ENCODE measurements at regions not wholly inside any gene's neighbourhood (a gene's known extent, or its start where the extent isn't known, plus 50 kb on each side); places are given as distances from the start of the nearest gene placed in this dataset.
A peak's percentile ranks its signal among the peaks of the same experiment; 100 is the strongest.

- no peak overlapping the region for H3K14ac ChIP-seq (ENCODE audit: low read length)
- H3K18ac ChIP-seq (ENCODE audit: low read length) = no peak overlapping the region
- no peak overlapping the region for H3K9ac ChIP-seq (ENCODE audit: low read depth, low read length, poor library complexity)
- no peak overlapping the region for H4K8ac ChIP-seq (ENCODE audit: low read depth, low read length)
- peaks cover 0 to 7% of the 10 kb centered on the region in 2 donors for H3K4me1 ChIP-seq (ENCODE audit: control insufficient read depth in 2 of 2, insufficient read depth in 1 of 2, low read depth in 1 of 2, low read length in 2 of 2)
- WGBS, 2 donors (ENCODE audit: extremely low coverage in 2 of 2, insufficient read length in 2 of 2, insufficient replicate concordance in 1 of 2) = no CpG with 5 or more reads among the region's 3 CpGs
- H2BK120ac ChIP-seq (ENCODE audit: low read depth, low read length) = no peak overlapping the region
- no peaks in the 10 kb centered on the region for H3K27me3 ChIP-seq (ENCODE audit: control insufficient read depth in 3 of 3, insufficient read depth in 3 of 3, low read depth in 1 of 3, low read length in 3 of 3)
- no peak overlapping the region for H2BK12ac ChIP-seq (ENCODE audit: low read length)
- no peak overlapping the region for H3K23ac ChIP-seq (ENCODE audit: low read depth, low read length, poor library complexity)
- H3K4me2 ChIP-seq (ENCODE audit: insufficient read depth, low read length, poor library complexity, severe bottlenecking) = no peak overlapping the region
- H2BK5ac ChIP-seq (ENCODE audit: low read length) = no peak overlapping the region
- no peaks in the 10 kb centered on the region for H3K36me3 ChIP-seq (replicated peaks in 1 of 2; ENCODE audit: control insufficient read depth in 2 of 2, insufficient read depth in 2 of 2, low read length in 2 of 2)
- DNase-seq (ENCODE audit: low spot score) = no peak
- H2AK5ac ChIP-seq (ENCODE audit: low read depth, low read length) = no peak overlapping the region
- no peak overlapping the region for H4K91ac ChIP-seq (ENCODE audit: low read depth, low read length, poor library complexity)
- no peak overlapping the region for H2BK15ac ChIP-seq (ENCODE audit: low read length)
- no peak overlapping the region for H3K4ac ChIP-seq (ENCODE audit: low read length)
- H3K9me3 ChIP-seq (replicated peaks in 1 of 2; ENCODE audit: control insufficient read depth in 2 of 2, insufficient read depth in 1 of 2, low read depth in 1 of 2, low read length in 2 of 2) = no peaks in the 10 kb centered on the region
- peak overlapping the region; percentile 23 for H2AFZ ChIP-seq (ENCODE audit: low read length)
- H3K79me1 ChIP-seq (ENCODE audit: low read depth, low read length) = no peaks in the 10 kb centered on the region
- H3K4me3 ChIP-seq (ENCODE audit: low read length in 2 of 2) = no peak overlapping the region
- H3K27ac ChIP-seq (replicated peaks; ENCODE audit: low read length) = no peak overlapping the region
Observed at GRCh38 chr3:150141790-150142326, 171.2 kb upstream of the PFN2 start.

- WGBS, 2 donors (ENCODE audit: extremely low coverage in 2 of 2, insufficient read length in 2 of 2, insufficient replicate concordance in 1 of 2) = no CpG with 5 or more reads among the region's 14 CpGs
- H3K9me3 ChIP-seq (replicated peaks in 1 of 2; ENCODE audit: control insufficient read depth in 2 of 2, insufficient read depth in 1 of 2, low read depth in 1 of 2, low read length in 2 of 2) = no peaks in the 10 kb centered on the region
- no peak overlapping the region for H3K4me3 ChIP-seq (ENCODE audit: low read length in 2 of 2)
- no peak overlapping the region for H3K4me2 ChIP-seq (ENCODE audit: insufficient read depth, low read length, poor library complexity, severe bottlenecking)
- H2BK120ac ChIP-seq (ENCODE audit: low read depth, low read length) = no peak overlapping the region
- no peak overlapping the region for H4K91ac ChIP-seq (ENCODE audit: low read depth, low read length, poor library complexity)
- H3K14ac ChIP-seq (ENCODE audit: low read length) = no peak overlapping the region
- H4K8ac ChIP-seq (ENCODE audit: low read depth, low read length) = no peak overlapping the region
- no peak overlapping the region for H2BK12ac ChIP-seq (ENCODE audit: low read length)
- H2BK5ac ChIP-seq (ENCODE audit: low read length) = no peak overlapping the region
- no peak overlapping the region for H3K23ac ChIP-seq (ENCODE audit: low read depth, low read length, poor library complexity)
- no peaks in the 10 kb centered on the region for H3K36me3 ChIP-seq (replicated peaks in 1 of 2; ENCODE audit: control insufficient read depth in 2 of 2, insufficient read depth in 2 of 2, low read length in 2 of 2)
- no peaks in the 10 kb centered on the region for H3K79me1 ChIP-seq (ENCODE audit: low read depth, low read length)
- H3K4me1 ChIP-seq (ENCODE audit: control insufficient read depth in 2 of 2, insufficient read depth in 1 of 2, low read depth in 1 of 2, low read length in 2 of 2) = peaks cover 0 to 7% of the 10 kb centered on the region in 2 donors
- no peak overlapping the region for H3K4ac ChIP-seq (ENCODE audit: low read length)
- no peaks in the 10 kb centered on the region for H3K27me3 ChIP-seq (ENCODE audit: control insufficient read depth in 3 of 3, insufficient read depth in 3 of 3, low read depth in 1 of 3, low read length in 3 of 3)
- H2BK15ac ChIP-seq (ENCODE audit: low read length) = no peak overlapping the region
- H2AK5ac ChIP-seq (ENCODE audit: low read depth, low read length) = no peak overlapping the region
- H3K27ac ChIP-seq (replicated peaks; ENCODE audit: low read length) = no peak overlapping the region
- H3K9ac ChIP-seq (ENCODE audit: low read depth, low read length, poor library complexity) = no peak overlapping the region
- DNase-seq (ENCODE audit: low spot score) = no peak
- H2AFZ ChIP-seq (ENCODE audit: low read length) = peak overlapping the region; percentile 47
- no peak overlapping the region for H3K18ac ChIP-seq (ENCODE audit: low read length)
Observed at GRCh38 chr3:150140614-150141321, 170.1 kb upstream of the PFN2 start.

- Histone ChIP-seq H3K4me3 (ENCODE audit: low read length in 2 of 2) (no peak overlapping the region), H3K14ac (ENCODE audit: low read length) (no peak overlapping the region), H3K27me3 (ENCODE audit: control insufficient read depth in 3 of 3, insufficient read depth in 3 of 3, low read depth in 1 of 3, low read length in 3 of 3) (no peaks in the 10 kb centered on the region), H3K4ac (ENCODE audit: low read length) (no peak overlapping the region), H2AK5ac (ENCODE audit: low read depth, low read length) (no peak overlapping the region), H4K91ac (ENCODE audit: low read depth, low read length, poor library complexity) (no peak overlapping the region), H3K27ac (replicated peaks; ENCODE audit: low read length) (no peak overlapping the region), H2AFZ (ENCODE audit: low read length) (no peak overlapping the region), H3K9me3 (replicated peaks in 1 of 2; ENCODE audit: control insufficient read depth in 2 of 2, insufficient read depth in 1 of 2, low read depth in 1 of 2, low read length in 2 of 2) (no peaks in the 10 kb centered on the region), H3K79me1 (ENCODE audit: low read depth, low read length) (no peaks in the 10 kb centered on the region), H2BK15ac (ENCODE audit: low read length) (no peak overlapping the region), H3K18ac (ENCODE audit: low read length) (no peak overlapping the region), H3K4me2 (ENCODE audit: insufficient read depth, low read length, poor library complexity, severe bottlenecking) (no peak overlapping the region), H2BK120ac (ENCODE audit: low read depth, low read length) (no peak overlapping the region), H3K36me3 (replicated peaks in 1 of 2; ENCODE audit: control insufficient read depth in 2 of 2, insufficient read depth in 2 of 2, low read length in 2 of 2) (no peaks in the 10 kb centered on the region), H2BK5ac (ENCODE audit: low read length) (no peak overlapping the region), H3K9ac (ENCODE audit: low read depth, low read length, poor library complexity) (no peak overlapping the region), H2BK12ac (ENCODE audit: low read length) (no peak overlapping the region), H4K8ac (ENCODE audit: low read depth, low read length) (no peak overlapping the region), H3K23ac (ENCODE audit: low read depth, low read length, poor library complexity) (no peak overlapping the region), H3K4me1 (ENCODE audit: control insufficient read depth in 2 of 2, insufficient read depth in 1 of 2, low read depth in 1 of 2, low read length in 2 of 2) (peaks cover 0 to 5% of the 10 kb centered on the region in 2 donors)
- no peak for DNase-seq (ENCODE audit: low spot score)
- no CpG with 5 or more reads among the region's 3 CpGs for WGBS, 2 donors (ENCODE audit: extremely low coverage in 2 of 2, insufficient read length in 2 of 2, insufficient replicate concordance in 1 of 2)
Observed at GRCh38 chr3:150138824-150139223, 168.1 kb upstream of the PFN2 start.

- Histone ChIP-seq H3K4ac (ENCODE audit: low read length) (no peak overlapping the region), H3K4me2 (ENCODE audit: insufficient read depth, low read length, poor library complexity, severe bottlenecking) (no peak overlapping the region), H3K23ac (ENCODE audit: low read depth, low read length, poor library complexity) (no peak overlapping the region)
Observed at GRCh38 chr3:150136242-150136641, 165.5 kb upstream of the PFN2 start.

More at GRCh38 chr3:150136242-150136641, 165.5 kb upstream of the PFN2 start:
- Histone ChIP-seq H3K18ac (ENCODE audit: low read length) (no peak overlapping the region), H3K27ac (replicated peaks; ENCODE audit: low read length) (no peak overlapping the region), H3K9me3 (replicated peaks in 1 of 2; ENCODE audit: control insufficient read depth in 2 of 2, insufficient read depth in 1 of 2, low read depth in 1 of 2, low read length in 2 of 2) (no peaks in the 10 kb centered on the region), H3K14ac (ENCODE audit: low read length) (no peak overlapping the region), H2BK120ac (ENCODE audit: low read depth, low read length) (no peak overlapping the region), H4K91ac (ENCODE audit: low read depth, low read length, poor library complexity) (no peak overlapping the region), H3K36me3 (replicated peaks in 1 of 2; ENCODE audit: control insufficient read depth in 2 of 2, insufficient read depth in 2 of 2, low read length in 2 of 2) (no peaks in the 10 kb centered on the region), H2BK12ac (ENCODE audit: low read length) (no peak overlapping the region), H3K27me3 (ENCODE audit: control insufficient read depth in 3 of 3, insufficient read depth in 3 of 3, low read depth in 1 of 3, low read length in 3 of 3) (no peaks in the 10 kb centered on the region), H2AK5ac (ENCODE audit: low read depth, low read length) (no peak overlapping the region), H3K79me1 (ENCODE audit: low read depth, low read length) (no peaks in the 10 kb centered on the region), H2AFZ (ENCODE audit: low read length) (no peak overlapping the region), H2BK15ac (ENCODE audit: low read length) (no peak overlapping the region), H3K4me3 (ENCODE audit: low read length in 2 of 2) (no peak overlapping the region), H2BK5ac (ENCODE audit: low read length) (no peak overlapping the region), H3K4me1 (ENCODE audit: control insufficient read depth in 2 of 2, insufficient read depth in 1 of 2, low read depth in 1 of 2, low read length in 2 of 2) (peaks cover 0 to 5% of the 10 kb centered on the region in 2 donors), H4K8ac (ENCODE audit: low read depth, low read length) (no peak overlapping the region), H3K9ac (ENCODE audit: low read depth, low read length, poor library complexity) (no peak overlapping the region)
- DNase-seq (ENCODE audit: low spot score) = no peak
